ENCODE measurements at regions not wholly inside any gene's neighbourhood (a gene's known extent, or its start where the extent isn't known, plus 50 kb on each side); places are given as distances from the start of the nearest gene placed in this dataset.

DNA sequence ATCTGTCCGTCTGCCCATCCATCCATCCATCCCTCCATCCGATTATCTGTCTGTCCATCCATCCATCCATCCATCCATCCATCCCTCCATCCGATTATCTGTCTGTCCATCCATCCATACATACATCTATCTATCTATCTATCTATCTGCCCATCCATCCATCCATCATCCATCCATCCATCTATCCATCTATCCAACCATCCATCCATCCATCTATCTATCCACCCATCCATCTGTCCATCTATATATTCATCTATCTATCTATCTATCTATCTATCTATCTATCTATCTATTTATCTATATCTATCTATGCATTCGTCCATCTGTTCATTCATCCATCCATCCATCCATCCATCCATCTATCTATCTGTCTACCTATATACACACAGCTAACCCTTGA lies 471.1 kb upstream of the ZNF507 start:
- no peak for TF ChIP-seq EZH2 (IDR thresholded peaks at IDR 0.05; ENCODE audit: insufficient read depth, low read length)
- TF ChIP-seq, protein P1, sequence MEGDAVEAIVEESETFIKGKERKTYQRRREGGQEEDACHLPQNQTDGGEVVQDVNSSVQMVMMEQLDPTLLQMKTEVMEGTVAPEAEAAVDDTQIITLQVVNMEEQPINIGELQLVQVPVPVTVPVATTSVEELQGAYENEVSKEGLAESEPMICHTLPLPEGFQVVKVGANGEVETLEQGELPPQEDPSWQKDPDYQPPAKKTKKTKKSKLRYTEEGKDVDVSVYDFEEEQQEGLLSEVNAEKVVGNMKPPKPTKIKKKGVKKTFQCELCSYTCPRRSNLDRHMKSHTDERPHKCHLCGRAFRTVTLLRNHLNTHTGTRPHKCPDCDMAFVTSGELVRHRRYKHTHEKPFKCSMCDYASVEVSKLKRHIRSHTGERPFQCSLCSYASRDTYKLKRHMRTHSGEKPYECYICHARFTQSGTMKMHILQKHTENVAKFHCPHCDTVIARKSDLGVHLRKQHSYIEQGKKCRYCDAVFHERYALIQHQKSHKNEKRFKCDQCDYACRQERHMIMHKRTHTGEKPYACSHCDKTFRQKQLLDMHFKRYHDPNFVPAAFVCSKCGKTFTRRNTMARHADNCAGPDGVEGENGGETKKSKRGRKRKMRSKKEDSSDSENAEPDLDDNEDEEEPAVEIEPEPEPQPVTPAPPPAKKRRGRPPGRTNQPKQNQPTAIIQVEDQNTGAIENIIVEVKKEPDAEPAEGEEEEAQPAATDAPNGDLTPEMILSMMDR (IDR thresholded peaks at IDR 0.05; ENCODE audit: insufficient read depth, low read depth, low read length): no peak
- Histone ChIP-seq H3K9ac (ENCODE audit: low read length) (no peak overlapping the region), H3K9me3 (ENCODE audit: insufficient read depth, low read depth, low read length) (peaks cover 10% of the 10 kb centered on the region), H4K20me1 (ENCODE audit: insufficient read depth, low read length) (no peaks in the 10 kb centered on the region), H3K36me3 (ENCODE audit: insufficient read depth, low read length) (no peaks in the 10 kb centered on the region), H3K4me2 (ENCODE audit: low read length) (no peak overlapping the region), H3K27me3 (ENCODE audit: insufficient read depth, low read length) (no peaks in the 10 kb centered on the region), H3K4me1 (ENCODE audit: insufficient read depth, low read length) (no peaks in the 10 kb centered on the region), H3K79me2 (ENCODE audit: insufficient read depth, low read length) (no peaks in the 10 kb centered on the region), H3K4me3 (ENCODE audit: insufficient read depth, low read depth, low read length) (no peak overlapping the region), H2AFZ (ENCODE audit: low read depth, low read length) (no peak overlapping the region), H3K27ac (ENCODE audit: low read depth, low read length) (no peak overlapping the region)
- DNase-seq (ENCODE audit: low read depth): no peak
- Mint-ChIP-seq H3K9me3 (ENCODE audit: unreplicated experiment) (peaks cover 2% of the 10 kb centered on the region), H3K27ac (ENCODE audit: unreplicated experiment) (no peak overlapping the region), H3K27me3 (ENCODE audit: low read depth, unreplicated experiment) (peaks cover 6% of the 10 kb centered on the region), H3K36me3 (ENCODE audit: low read depth, unreplicated experiment) (no peaks in the 10 kb centered on the region), H3K4me1 (ENCODE audit: low read depth, unreplicated experiment) (no peaks in the 10 kb centered on the region), H3K4me3 (ENCODE audit: unreplicated experiment) (no peak overlapping the region)
- no peak for FAIRE-seq

DNA sequence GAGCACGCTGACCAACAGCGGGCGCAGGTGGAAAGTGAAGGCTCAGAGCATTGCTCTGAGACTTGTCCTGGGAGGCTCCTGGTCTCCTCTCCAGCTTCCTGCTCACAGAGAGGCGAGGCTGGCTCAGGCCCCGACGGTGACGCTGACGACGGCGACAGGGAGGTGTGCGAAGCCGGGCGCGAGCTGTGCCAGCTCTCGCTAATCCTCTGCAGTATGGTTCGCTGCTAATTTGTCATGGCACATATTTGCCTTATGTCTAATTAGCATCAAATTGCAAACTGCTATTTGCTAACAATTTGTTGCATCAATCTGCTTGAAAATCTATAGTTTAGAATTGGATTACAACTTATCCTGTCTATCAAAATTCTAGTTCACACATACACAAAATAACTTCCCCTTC lies 469.8 kb upstream of the ZNF507 start:
- peaks cover 2% of the 10 kb centered on the region for H3K9me3 Mint-ChIP-seq (ENCODE audit: unreplicated experiment)
- Histone ChIP-seq H3K27me3 (ENCODE audit: insufficient read depth, low read length) (no peaks in the 10 kb centered on the region), H2AFZ (ENCODE audit: low read depth, low read length) (no peak overlapping the region), H3K4me3 (ENCODE audit: insufficient read depth, low read depth, low read length) (no peak overlapping the region), H3K79me2 (ENCODE audit: insufficient read depth, low read length) (no peaks in the 10 kb centered on the region), H4K20me1 (ENCODE audit: insufficient read depth, low read length) (no peaks in the 10 kb centered on the region), H3K27ac (ENCODE audit: low read depth, low read length) (no peak overlapping the region), H3K9me3 (ENCODE audit: insufficient read depth, low read depth, low read length) (peaks cover 12% of the 10 kb centered on the region), H3K36me3 (ENCODE audit: insufficient read depth, low read length) (no peaks in the 10 kb centered on the region), H3K4me1 (ENCODE audit: insufficient read depth, low read length) (no peaks in the 10 kb centered on the region), H3K9ac (ENCODE audit: low read length) (no peak overlapping the region), H3K4me2 (ENCODE audit: low read length) (no peak overlapping the region)
- H3K36me3 Mint-ChIP-seq (ENCODE audit: low read depth, unreplicated experiment): no peaks in the 10 kb centered on the region
- no peak overlapping the region for H3K27ac Mint-ChIP-seq (ENCODE audit: unreplicated experiment)
- no peak for FAIRE-seq
- no peak for DNase-seq (ENCODE audit: low read depth)
- no peaks in the 10 kb centered on the region for H3K4me1 Mint-ChIP-seq (ENCODE audit: low read depth, unreplicated experiment)
- H3K27me3 Mint-ChIP-seq (ENCODE audit: low read depth, unreplicated experiment): peaks cover 6% of the 10 kb centered on the region
- TF ChIP-seq, protein P1 (IDR thresholded peaks at IDR 0.05; ENCODE audit: insufficient read depth, low read depth, low read length): no peak
- no peak for TF ChIP-seq EZH2 (IDR thresholded peaks at IDR 0.05; ENCODE audit: insufficient read depth, low read length)
- no peak overlapping the region for H3K4me3 Mint-ChIP-seq (ENCODE audit: unreplicated experiment)

DNA sequence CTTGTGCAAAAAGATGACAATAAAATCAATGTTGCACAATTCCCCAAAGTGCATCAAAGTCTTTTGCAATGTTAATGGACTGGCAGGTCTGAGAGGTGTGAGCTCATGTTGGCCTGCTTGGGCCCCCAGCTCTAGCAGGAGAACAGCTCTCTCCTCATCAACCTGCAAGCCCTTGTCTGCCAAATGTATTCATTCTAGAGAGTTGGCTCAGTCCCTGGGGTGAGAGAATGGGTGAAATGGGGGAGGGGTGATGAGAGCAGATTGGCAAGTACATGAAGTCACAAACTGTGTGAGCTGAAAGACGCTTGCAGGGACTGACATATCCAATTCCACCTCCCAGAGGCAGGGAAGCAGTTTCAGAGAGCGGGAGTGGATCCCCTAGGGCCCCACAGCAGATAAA lies 465.1 kb upstream of the ZNF507 start:
- H3K4me3 ChIP-seq (ENCODE audit: insufficient read depth, low read depth, low read length): no peak overlapping the region
- no peak for TF ChIP-seq EZH2 (IDR thresholded peaks at IDR 0.05; ENCODE audit: insufficient read depth, low read length)
- TF ChIP-seq, protein P1 (IDR thresholded peaks at IDR 0.05; ENCODE audit: insufficient read depth, low read depth, low read length): no peak
- Mint-ChIP-seq H3K9me3 (ENCODE audit: unreplicated experiment) (peaks cover 2% of the 10 kb centered on the region), H3K36me3 (ENCODE audit: low read depth, unreplicated experiment) (no peaks in the 10 kb centered on the region), H3K4me1 (ENCODE audit: low read depth, unreplicated experiment) (peaks cover 11% of the 10 kb centered on the region), H3K27ac (ENCODE audit: unreplicated experiment) (no peak overlapping the region), H3K4me3 (ENCODE audit: unreplicated experiment) (no peak overlapping the region), H3K27me3 (ENCODE audit: low read depth, unreplicated experiment) (peaks cover 14% of the 10 kb centered on the region)
- peaks cover 9% of the 10 kb centered on the region for H3K9me3 ChIP-seq (ENCODE audit: insufficient read depth, low read depth, low read length)
- no peak overlapping the region for H3K4me2 ChIP-seq (ENCODE audit: low read length)
- no peak overlapping the region for H3K27ac ChIP-seq (ENCODE audit: low read depth, low read length)
- no peaks in the 10 kb centered on the region for H4K20me1 ChIP-seq (ENCODE audit: insufficient read depth, low read length)
- H3K27me3 ChIP-seq (ENCODE audit: insufficient read depth, low read length): no peaks in the 10 kb centered on the region
- H3K9ac ChIP-seq (ENCODE audit: low read length): no peak overlapping the region
- H3K79me2 ChIP-seq (ENCODE audit: insufficient read depth, low read length): no peaks in the 10 kb centered on the region
- H3K4me1 ChIP-seq (ENCODE audit: insufficient read depth, low read length): no peaks in the 10 kb centered on the region
- no peaks in the 10 kb centered on the region for H3K36me3 ChIP-seq (ENCODE audit: insufficient read depth, low read length)
- FAIRE-seq (no peak), DNase-seq (ENCODE audit: low read depth) (no peak)
- H2AFZ ChIP-seq (ENCODE audit: low read depth, low read length): no peak overlapping the region

Data from astrocyte (in vitro differentiated cells and primary cell).